Dedifferentiated amniotic fluid mesenchymal stem cell (primary cell): ENCODE measurements at regions not wholly inside any gene's neighbourhood (a gene's known extent, or its start where the extent isn't known, plus 50 kb on each side); places are given as distances from the start of the nearest gene placed in this dataset.
"Not testable (repeated sequence)": the region's sequence is repeated elsewhere in the genome, so short reads cannot be mapped to it uniquely, and the experiment has no call there.

ENCODE experiments used
- DNase-seq: peaks from one replicate; pipeline ENCODE4 v3.0.0-alpha.2; 2016; ENCODE audit errors: extremely low spot score

- no peak for DNase-seq
Measured at GRCh38 chr1:78297836-78298235, 192.9 kb upstream of the PTGFR start.

GRCh38 chr1:78298349-78298748 lies 192.4 kb upstream of the PTGFR start:
- no peak for DNase-seq

- no peak for DNase-seq
Measured at GRCh38 chr1:78301141-78301540, 189.6 kb upstream of the PTGFR start.

- DNase-seq, result peak; percentile 94
Measured at GRCh38 chr1:78303620-78304019, 187.2 kb upstream of the PTGFR start.

GRCh38 chr1:78304341-78304740 lies 186.4 kb upstream of the PTGFR start:
- no peak for DNase-seq

GRCh38 chr1:78304761-78305160 lies 186.0 kb upstream of the PTGFR start:
- no peak for DNase-seq

- DNase-seq, result not testable (repeated sequence)
Measured at GRCh38 chr1:78310261-78310660, 180.5 kb upstream of the PTGFR start.

GRCh38 chr1:78318011-78318410 lies 172.8 kb upstream of the PTGFR start:
- DNase-seq, result no peak

GRCh38 chr1:78319603-78320002 lies 171.2 kb upstream of the PTGFR start:
- no peak for DNase-seq

- DNase-seq, result no peak
Measured at GRCh38 chr1:78322928-78323680, 167.7 kb upstream of the PTGFR start.

- DNase-seq, result no peak
Measured at GRCh38 chr1:78325293-78325692, 165.5 kb upstream of the PTGFR start.

GRCh38 chr1:78329475-78329874 lies 161.3 kb upstream of the PTGFR start:
- DNase-seq, result no peak

GRCh38 chr1:78331799-78332198 lies 159.0 kb upstream of the PTGFR start:
- DNase-seq, result no peak

GRCh38 chr1:78333502-78333901 lies 157.3 kb upstream of the PTGFR start:
- no peak for DNase-seq

GRCh38 chr1:78334114-78334513 lies 156.7 kb upstream of the PTGFR start:
- no peak for DNase-seq

GRCh38 chr1:78334952-78335351 lies 155.8 kb upstream of the PTGFR start:
- DNase-seq, result no peak

- DNase-seq, result not testable (repeated sequence)
Measured at GRCh38 chr1:78336751-78337150, 154.0 kb upstream of the PTGFR start.

- peak; percentile 36 for DNase-seq
Measured at GRCh38 chr1:78339490-78339889, 151.3 kb upstream of the PTGFR start.

- DNase-seq, result peak; percentile 71
Measured at GRCh38 chr1:78340006-78340405, 150.8 kb upstream of the PTGFR start.

GRCh38 chr1:78348496-78349284 lies 142.1 kb upstream of the PTGFR start:
- DNase-seq, result peak; percentile 45

- no peak for DNase-seq
Measured at GRCh38 chr1:78351551-78352216, 139.1 kb upstream of the PTGFR start.

GRCh38 chr1:78355656-78356055 lies 135.1 kb upstream of the PTGFR start:
- no peak for DNase-seq

GRCh38 chr1:78358165-78358564 lies 132.6 kb upstream of the PTGFR start:
- DNase-seq, result no peak
